ENCODE measurements at regions not wholly inside any gene's neighbourhood (a gene's known extent, or its start where the extent isn't known, plus 50 kb on each side); places are given as distances from the start of the nearest gene placed in this dataset.

DNA sequence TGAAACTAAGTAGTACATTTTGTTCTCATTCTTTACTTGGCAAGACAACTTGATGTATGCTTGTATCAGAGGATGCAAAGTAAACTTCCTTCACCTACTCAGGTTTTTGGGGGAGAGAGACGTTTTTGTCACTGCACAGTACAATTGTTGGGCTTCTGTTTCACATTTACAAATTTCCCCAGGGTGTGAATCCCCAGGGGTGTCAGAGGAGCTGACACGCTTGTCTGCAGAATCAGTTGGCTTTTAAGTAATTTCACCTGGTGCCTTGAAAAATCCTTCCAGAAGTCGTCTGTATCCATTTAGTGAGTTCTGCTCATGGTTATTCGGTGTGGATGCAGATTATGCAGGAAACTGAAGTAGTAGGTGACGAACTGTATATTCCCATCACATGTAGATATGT is 1227.7 kb upstream of the CELF2 start:
- Histone ChIP-seq H3K27me3 (ENCODE audit: insufficient read depth, poor library complexity, severe bottlenecking) (no peaks in the 10 kb centered on the region), H3K4me3 (replicated peaks; ENCODE audit: insufficient read depth, low read length) (no peak overlapping the region), H3K27ac (replicated peaks) (no peak overlapping the region)
- no peak for DNase-seq (ENCODE audit: low read depth in 1 of 2, low spot score in 1 of 2)
- no peak for TF ChIP-seq GABPA (IDR thresholded peaks at IDR 0.05; ENCODE audit: low read depth)
- TF ChIP-seq, protein P1, sequence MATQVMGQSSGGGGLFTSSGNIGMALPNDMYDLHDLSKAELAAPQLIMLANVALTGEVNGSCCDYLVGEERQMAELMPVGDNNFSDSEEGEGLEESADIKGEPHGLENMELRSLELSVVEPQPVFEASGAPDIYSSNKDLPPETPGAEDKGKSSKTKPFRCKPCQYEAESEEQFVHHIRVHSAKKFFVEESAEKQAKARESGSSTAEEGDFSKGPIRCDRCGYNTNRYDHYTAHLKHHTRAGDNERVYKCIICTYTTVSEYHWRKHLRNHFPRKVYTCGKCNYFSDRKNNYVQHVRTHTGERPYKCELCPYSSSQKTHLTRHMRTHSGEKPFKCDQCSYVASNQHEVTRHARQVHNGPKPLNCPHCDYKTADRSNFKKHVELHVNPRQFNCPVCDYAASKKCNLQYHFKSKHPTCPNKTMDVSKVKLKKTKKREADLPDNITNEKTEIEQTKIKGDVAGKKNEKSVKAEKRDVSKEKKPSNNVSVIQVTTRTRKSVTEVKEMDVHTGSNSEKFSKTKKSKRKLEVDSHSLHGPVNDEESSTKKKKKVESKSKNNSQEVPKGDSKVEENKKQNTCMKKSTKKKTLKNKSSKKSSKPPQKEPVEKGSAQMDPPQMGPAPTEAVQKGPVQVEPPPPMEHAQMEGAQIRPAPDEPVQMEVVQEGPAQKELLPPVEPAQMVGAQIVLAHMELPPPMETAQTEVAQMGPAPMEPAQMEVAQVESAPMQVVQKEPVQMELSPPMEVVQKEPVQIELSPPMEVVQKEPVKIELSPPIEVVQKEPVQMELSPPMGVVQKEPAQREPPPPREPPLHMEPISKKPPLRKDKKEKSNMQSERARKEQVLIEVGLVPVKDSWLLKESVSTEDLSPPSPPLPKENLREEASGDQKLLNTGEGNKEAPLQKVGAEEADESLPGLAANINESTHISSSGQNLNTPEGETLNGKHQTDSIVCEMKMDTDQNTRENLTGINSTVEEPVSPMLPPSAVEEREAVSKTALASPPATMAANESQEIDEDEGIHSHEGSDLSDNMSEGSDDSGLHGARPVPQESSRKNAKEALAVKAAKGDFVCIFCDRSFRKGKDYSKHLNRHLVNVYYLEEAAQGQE (IDR thresholded peaks at IDR 0.05; ENCODE audit: insufficient replicate concordance, low read depth): no peak
- no peak for TF ChIP-seq SPI1 (IDR thresholded peaks at IDR 0.05; ENCODE audit: borderline replicate concordance, low read depth)
- TF ChIP-seq POLR2AphosphoS5 (IDR thresholded peaks at IDR 0.05; ENCODE audit: low read depth): no peak
- TF ChIP-seq, protein P2, sequence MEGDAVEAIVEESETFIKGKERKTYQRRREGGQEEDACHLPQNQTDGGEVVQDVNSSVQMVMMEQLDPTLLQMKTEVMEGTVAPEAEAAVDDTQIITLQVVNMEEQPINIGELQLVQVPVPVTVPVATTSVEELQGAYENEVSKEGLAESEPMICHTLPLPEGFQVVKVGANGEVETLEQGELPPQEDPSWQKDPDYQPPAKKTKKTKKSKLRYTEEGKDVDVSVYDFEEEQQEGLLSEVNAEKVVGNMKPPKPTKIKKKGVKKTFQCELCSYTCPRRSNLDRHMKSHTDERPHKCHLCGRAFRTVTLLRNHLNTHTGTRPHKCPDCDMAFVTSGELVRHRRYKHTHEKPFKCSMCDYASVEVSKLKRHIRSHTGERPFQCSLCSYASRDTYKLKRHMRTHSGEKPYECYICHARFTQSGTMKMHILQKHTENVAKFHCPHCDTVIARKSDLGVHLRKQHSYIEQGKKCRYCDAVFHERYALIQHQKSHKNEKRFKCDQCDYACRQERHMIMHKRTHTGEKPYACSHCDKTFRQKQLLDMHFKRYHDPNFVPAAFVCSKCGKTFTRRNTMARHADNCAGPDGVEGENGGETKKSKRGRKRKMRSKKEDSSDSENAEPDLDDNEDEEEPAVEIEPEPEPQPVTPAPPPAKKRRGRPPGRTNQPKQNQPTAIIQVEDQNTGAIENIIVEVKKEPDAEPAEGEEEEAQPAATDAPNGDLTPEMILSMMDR (IDR thresholded peaks at IDR 0.05; ENCODE audit: insufficient read depth, low read length): no peak

DNA sequence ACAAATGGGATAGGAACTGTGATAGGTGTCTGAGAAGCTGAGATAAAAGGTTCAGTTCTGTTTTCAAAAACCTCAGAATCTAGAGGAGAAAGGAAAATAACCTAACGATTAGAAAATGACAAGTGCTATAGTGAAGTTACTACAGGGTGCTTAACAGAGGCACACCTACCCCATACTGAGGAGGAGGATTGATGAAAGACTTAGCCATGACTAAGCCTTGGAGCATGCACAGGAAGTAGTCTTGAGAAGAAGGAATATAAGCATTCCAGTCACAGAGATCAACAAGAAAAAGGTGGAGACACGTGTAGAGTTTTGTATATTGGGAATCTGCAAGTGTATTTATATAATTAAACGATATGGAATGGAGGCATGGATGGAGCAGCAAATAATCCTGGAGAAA is 1225.5 kb upstream of the CELF2 start:
- no peak for TF ChIP-seq SPI1 (IDR thresholded peaks at IDR 0.05; ENCODE audit: borderline replicate concordance, low read depth)
- TF ChIP-seq POLR2AphosphoS5 (IDR thresholded peaks at IDR 0.05; ENCODE audit: low read depth): no peak
- TF ChIP-seq, protein P1 (IDR thresholded peaks at IDR 0.05; ENCODE audit: insufficient replicate concordance, low read depth): no peak
- no peak for DNase-seq (ENCODE audit: low read depth in 1 of 2, low spot score in 1 of 2)

DNA sequence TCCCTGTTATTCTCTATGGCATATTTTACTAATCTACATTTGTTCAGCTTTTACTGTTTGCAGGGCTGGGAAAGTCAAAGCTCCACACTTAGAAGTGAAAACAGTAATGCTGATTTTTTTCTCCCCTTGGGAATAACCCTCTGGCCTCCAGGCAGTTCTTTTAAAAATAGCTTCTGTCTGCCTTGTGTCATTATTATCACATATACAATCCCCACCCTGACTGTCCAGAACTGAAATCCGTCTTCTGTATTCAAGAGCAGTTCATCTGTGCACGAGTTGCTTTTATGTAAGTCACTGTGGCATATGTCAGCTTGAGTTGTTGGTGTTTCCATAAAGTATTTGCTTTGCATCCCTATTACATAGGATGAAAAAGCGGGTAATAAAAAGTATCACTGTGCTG is 1221.1 kb upstream of the CELF2 start:
- H3K27ac ChIP-seq (replicated peaks): no peak overlapping the region
- no peak for DNase-seq (ENCODE audit: low read depth in 1 of 2, low spot score in 1 of 2)
- TF ChIP-seq SPI1 (IDR thresholded peaks at IDR 0.05; ENCODE audit: borderline replicate concordance, low read depth) (no peak), POLR2AphosphoS5 (IDR thresholded peaks at IDR 0.05; ENCODE audit: low read depth) (no peak), GABPA (IDR thresholded peaks at IDR 0.05; ENCODE audit: low read depth) (no peak)
- TF ChIP-seq, protein P2 (IDR thresholded peaks at IDR 0.05; ENCODE audit: insufficient read depth, low read length): no peak
- TF ChIP-seq, protein P1 (IDR thresholded peaks at IDR 0.05; ENCODE audit: insufficient replicate concordance, low read depth): no peak
- H3K4me3 ChIP-seq (replicated peaks; ENCODE audit: insufficient read depth, low read length): no peak overlapping the region
- no peaks in the 10 kb centered on the region for H3K27me3 ChIP-seq (ENCODE audit: insufficient read depth, poor library complexity, severe bottlenecking)

More for the DNA sequence above, 1225.5 kb upstream of the CELF2 start:
- Histone ChIP-seq H3K27ac (replicated peaks) (no peak overlapping the region), H3K4me3 (replicated peaks; ENCODE audit: insufficient read depth, low read length) (no peak overlapping the region), H3K27me3 (ENCODE audit: insufficient read depth, poor library complexity, severe bottlenecking) (no peaks in the 10 kb centered on the region)

Measured in HL-60 (cell line).